NB4 (cell line): ENCODE measurements at regions not wholly inside any gene's neighbourhood (a gene's known extent, or its start where the extent isn't known, plus 50 kb on each side); places are given as distances from the start of the nearest gene placed in this dataset.

Experiments used
- CTCF ChIP-seq: IDR thresholded peaks from one replicate; pipeline ENCODE4 v1.5.1; 2012; ENCODE audit warnings: low read depth, low read length
- MAX ChIP-seq: IDR thresholded peaks from 2 replicates; pipeline ENCODE4 v1.6.1; 2011; ENCODE audit warnings: low read depth, low read length

- TF ChIP-seq MAX (no peak), CTCF (no peak)
Measured at GRCh38 chr1:56287721-56288120, 291.6 kb downstream of the PLPP3 start.
